Gastroesophageal sphincter (tissue), 4 donors: ENCODE measurements at regions not wholly inside any gene's neighbourhood (a gene's known extent, or its start where the extent isn't known, plus 50 kb on each side); places are given as distances from the start of the nearest gene placed in this dataset.

Experiments
- ATAC-seq: fragments of 150-250 bp; one replicate; pipeline ENCODE4 v1.9.1; 2016; ENCODE audit warnings: mild to moderate bottlenecking, moderate library complexity
- H3K27ac ChIP-seq, 4 donors: fragments of 200-600 bp; sonication (generic) in 3 of 4; 1 replicate in 3 of 4; 2 replicates in 1 of 4; pipeline ENCODE4 v1.5.1; 2016 to 2019
- H3K27me3 ChIP-seq: fragments of 200-600 bp; sonication (generic); one replicate; pipeline ENCODE4 v1.5.1; 2019
- H3K36me3 ChIP-seq, 2 donors: fragments of 200-600 bp; sonication (generic); one replicate each; pipeline ENCODE4 v1.5.1; 2019; ENCODE audit warnings: control low read depth in 1 of 2
- H3K4me1 ChIP-seq, 3 donors: fragments of 200-600 bp; sonication (generic); 1 replicate in 2 of 3; 2 replicates in 1 of 3; pipeline ENCODE4 v1.5.1; 2016 to 2019; ENCODE audit warnings: control low read depth in 2 of 3
- H3K4me3 ChIP-seq, 2 donors: fragments of 200-600 bp; sonication (generic); one replicate each; pipeline ENCODE4 v1.5.1; 2019; ENCODE audit warnings: mild to moderate bottlenecking in 1 of 2, moderate library complexity in 1 of 2
- H3K9me3 ChIP-seq, 3 donors: fragments of 200-600 bp; sonication (generic); one replicate each; pipeline ENCODE4 v1.5.1; 2017 to 2019; ENCODE audit warnings: control low read depth in 2 of 3
- CTCF ChIP-seq, 4 experiments: fragments of 200-600 bp in 2 of 4; fragments of 450-650 bp in 2 of 4; sonication (generic) in 1 of 4; IDR thresholded peaks; one replicate each; pipeline ENCODE4 v1.5.1; 2017 to 2019; ENCODE audit warnings: antibody characterized with exemption in 4 of 4, mild to moderate bottlenecking in 2 of 4, moderate library complexity in 2 of 4
- EP300 ChIP-seq: sonication (generic); formaldehyde crosslinking; IDR thresholded peaks from one replicate; pipeline ENCODE4 v1.6.1; 2017; ENCODE audit warnings: antibody characterized with exemption, mild to moderate bottlenecking
- POLR2A ChIP-seq, 2 donors: fragments of 450-650 bp; IDR thresholded peaks; one replicate each; pipeline ENCODE4 v1.6.1; 2017; ENCODE audit warnings: antibody characterized with exemption in 2 of 2, mild to moderate bottlenecking in 2 of 2, moderate library complexity in 1 of 2
- POLR2AphosphoS5 ChIP-seq: sonication (generic); formaldehyde crosslinking; IDR thresholded peaks from one replicate; pipeline ENCODE4 v1.6.1; 2017; ENCODE audit warnings: antibody characterized with exemption
- WGBS, 2 donors: methylation state at CpG; one replicate each; pipeline ENCODE4 v1.1.5; 2018; ENCODE audit warnings: low coverage in 1 of 2; 5-methylcytosine and 5-hydroxymethylcytosine counted together

GRCh38 chr15:29936353-29937049, 114.2 kb upstream of the TJP1 start:
- no peak for ATAC-seq
- WGBS, 2 donors: 82 to 88% methylated on average over 8 to 10 of the region's 10 CpGs
- no peaks in the 10 kb centered on the region for H3K27me3 ChIP-seq

GRCh38 chr15:29935296-29936004, 113.2 kb upstream of the TJP1 start:
- no peak for TF ChIP-seq POLR2A (IDR thresholded peaks at IDR 0.05)
- no peak for TF ChIP-seq POLR2AphosphoS5
- TF ChIP-seq CTCF (IDR thresholded peaks at IDR 0.05): no peak
- no peak for TF ChIP-seq EP300
- Histone ChIP-seq H3K27me3 (no peaks in the 10 kb centered on the region), H3K9me3 (no peaks in the 10 kb centered on the region), H3K4me1 (no peaks in the 10 kb centered on the region), H3K27ac (no peak overlapping the region), H3K36me3 (no peaks in the 10 kb centered on the region), H3K4me3 (no peak overlapping the region)
- ATAC-seq: no peak
- 80 to 100% methylated on average over 1 to 3 of the region's 3 CpGs for WGBS, 2 donors

More at GRCh38 chr15:29936353-29937049, 114.2 kb upstream of the TJP1 start:
- TF ChIP-seq CTCF (IDR thresholded peaks at IDR 0.05) (no peak), POLR2A (IDR thresholded peaks at IDR 0.05) (no peak), EP300 (no peak), POLR2AphosphoS5 (no peak)
- H3K27ac ChIP-seq: no peak overlapping the region
- H3K36me3 ChIP-seq: no peaks in the 10 kb centered on the region
- H3K9me3 ChIP-seq: no peaks in the 10 kb centered on the region
- no peaks in the 10 kb centered on the region for H3K4me1 ChIP-seq
- H3K4me3 ChIP-seq: no peak overlapping the region

- TF ChIP-seq POLR2AphosphoS5 (no peak), POLR2A (IDR thresholded peaks at IDR 0.05) (no peak), EP300 (no peak), CTCF (IDR thresholded peaks at IDR 0.05) (no peak)
- no peaks in the 10 kb centered on the region for H3K9me3 ChIP-seq
- WGBS, 2 donors: 66 to 68% methylated on average over 2 of the region's 2 CpGs
- no peak overlapping the region for H3K27ac ChIP-seq
- ATAC-seq: no peak
- H3K27me3 ChIP-seq: no peaks in the 10 kb centered on the region
- H3K4me1 ChIP-seq: no peaks in the 10 kb centered on the region
- H3K36me3 ChIP-seq: no peaks in the 10 kb centered on the region
- no peak overlapping the region for H3K4me3 ChIP-seq
These were observed 112.0 kb upstream of the TJP1 start for GRCh38 chr15:29934251-29934650.

GRCh38 chr15:29933042-29933803, 111.0 kb upstream of the TJP1 start:
- Histone ChIP-seq H3K9me3 (no peaks in the 10 kb centered on the region), H3K27ac (no peak overlapping the region), H3K27me3 (no peaks in the 10 kb centered on the region), H3K36me3 (no peaks in the 10 kb centered on the region), H3K4me3 (no peak overlapping the region), H3K4me1 (no peaks in the 10 kb centered on the region)
- TF ChIP-seq EP300 (no peak), POLR2AphosphoS5 (no peak), POLR2A (IDR thresholded peaks at IDR 0.05) (no peak), CTCF (IDR thresholded peaks at IDR 0.05) (no peak)
- no peak for ATAC-seq
- WGBS, 2 donors: 60 to 84% methylated on average over 3 of the region's 3 CpGs
